ENCODE measurements at regions not wholly inside any gene's neighbourhood (a gene's known extent, or its start where the extent isn't known, plus 50 kb on each side); places are given as distances from the start of the nearest gene placed in this dataset.
"Not testable (repeated sequence)": the region's sequence is repeated elsewhere in the genome, so short reads cannot be mapped to it uniquely, and the experiment has no call there.

- TF ChIP-seq, protein P1, sequence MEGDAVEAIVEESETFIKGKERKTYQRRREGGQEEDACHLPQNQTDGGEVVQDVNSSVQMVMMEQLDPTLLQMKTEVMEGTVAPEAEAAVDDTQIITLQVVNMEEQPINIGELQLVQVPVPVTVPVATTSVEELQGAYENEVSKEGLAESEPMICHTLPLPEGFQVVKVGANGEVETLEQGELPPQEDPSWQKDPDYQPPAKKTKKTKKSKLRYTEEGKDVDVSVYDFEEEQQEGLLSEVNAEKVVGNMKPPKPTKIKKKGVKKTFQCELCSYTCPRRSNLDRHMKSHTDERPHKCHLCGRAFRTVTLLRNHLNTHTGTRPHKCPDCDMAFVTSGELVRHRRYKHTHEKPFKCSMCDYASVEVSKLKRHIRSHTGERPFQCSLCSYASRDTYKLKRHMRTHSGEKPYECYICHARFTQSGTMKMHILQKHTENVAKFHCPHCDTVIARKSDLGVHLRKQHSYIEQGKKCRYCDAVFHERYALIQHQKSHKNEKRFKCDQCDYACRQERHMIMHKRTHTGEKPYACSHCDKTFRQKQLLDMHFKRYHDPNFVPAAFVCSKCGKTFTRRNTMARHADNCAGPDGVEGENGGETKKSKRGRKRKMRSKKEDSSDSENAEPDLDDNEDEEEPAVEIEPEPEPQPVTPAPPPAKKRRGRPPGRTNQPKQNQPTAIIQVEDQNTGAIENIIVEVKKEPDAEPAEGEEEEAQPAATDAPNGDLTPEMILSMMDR (IDR thresholded peaks at IDR 0.05) = peak; percentile 83
- TF ChIP-seq POLR2AphosphoS5 (IDR thresholded peaks at IDR 0.05; ENCODE audit: low read depth, low read length) = not testable (repeated sequence)
These were observed 125.4 kb upstream of the ALDH3B2 start for GRCh38 chr11:67799808-67800207.

Data from Panc1 (cell line).